ENCODE measurements at regions not wholly inside any gene's neighbourhood (a gene's known extent, or its start where the extent isn't known, plus 50 kb on each side); places are given as distances from the start of the nearest gene placed in this dataset.

DNA sequence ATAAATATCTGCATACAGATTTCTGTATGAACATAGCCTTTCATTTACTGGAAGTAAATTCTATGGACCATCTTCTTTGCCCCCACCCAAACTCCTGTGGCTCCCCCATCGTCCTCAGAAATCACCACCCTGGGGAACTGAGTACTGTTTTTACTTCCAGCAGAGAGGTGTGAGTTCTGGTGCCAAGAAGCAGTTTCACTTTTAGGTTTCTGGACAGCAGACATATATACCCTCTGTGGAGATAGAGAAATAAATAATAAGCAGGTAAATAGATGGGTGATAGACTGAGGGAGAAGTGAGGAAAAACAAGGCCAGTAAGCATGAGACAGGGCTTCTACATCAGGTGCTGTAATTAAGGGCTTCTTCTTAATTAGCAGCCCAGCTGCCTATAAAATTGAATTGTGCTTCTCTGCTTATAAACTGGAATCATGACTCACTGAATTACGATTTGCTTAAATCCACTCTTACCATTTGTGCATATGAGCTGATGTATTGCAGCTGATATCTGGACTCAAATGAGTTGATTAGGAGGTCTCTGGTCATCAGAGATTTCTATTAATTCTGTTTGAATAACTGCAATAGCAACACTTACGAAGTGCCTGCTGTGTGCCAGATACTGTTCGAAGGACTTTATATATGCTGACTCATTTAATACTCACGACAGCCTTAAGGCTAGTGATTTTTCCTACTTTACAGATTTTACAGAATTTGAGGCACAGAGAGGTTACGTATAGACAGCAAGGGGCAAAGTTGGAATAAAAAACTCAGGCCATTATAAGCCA, 60.8 kb upstream of the DHX15 start:
- no peak for TF ChIP-seq CTCF (IDR thresholded peaks at IDR 0.05)
- H3K36me3 ChIP-seq (replicated peaks in 1 of 2; ENCODE audit: control insufficient read depth in 1 of 2, insufficient read depth in 2 of 2, low read length in 2 of 2), result no peaks in the 10 kb centered on the region
- H3K27ac Mint-ChIP-seq, result no peak overlapping the region
- no peaks in the 10 kb centered on the region for H3K27me3 ChIP-seq (ENCODE audit: control insufficient read depth in 2 of 2, insufficient read depth in 2 of 2, low read length in 2 of 2)
- H3K27ac ChIP-seq (ENCODE audit: low read depth in 1 of 2, low read length in 2 of 2), result no peak overlapping the region
- peaks cover 4% of the 10 kb centered on the region for H3K4me1 Mint-ChIP-seq
- DNase-seq, result no peak
- H3K79me2 ChIP-seq (ENCODE audit: insufficient read depth, low read length), result no peaks in the 10 kb centered on the region
- H3K9ac ChIP-seq (ENCODE audit: insufficient read depth, low read length, poor library complexity, severe bottlenecking), result no peak overlapping the region
- H3K4me2 ChIP-seq (replicated peaks; ENCODE audit: extremely low read depth, low read length, poor library complexity, severe bottlenecking), result no peak overlapping the region
- H3K4me1 ChIP-seq (ENCODE audit: control insufficient read depth in 1 of 2, insufficient read depth in 2 of 2, low read length in 2 of 2), result no peaks in the 10 kb centered on the region
- H4K20me1 ChIP-seq (ENCODE audit: insufficient read depth, low read length), result no peaks in the 10 kb centered on the region
- H3K4me3 Mint-ChIP-seq, result no peak overlapping the region
- intact Hi-C loops (cut with micrococcal nuclease), result no loop called here
- no peak overlapping the region for H3K4me3 ChIP-seq (replicated peaks in 1 of 3; ENCODE audit: low read depth in 2 of 3, low read length in 3 of 3)
- no peaks in the 10 kb centered on the region for H3K36me3 Mint-ChIP-seq
- WGBS (ENCODE audit: insufficient coverage), result 50% methylated on average over 2 of the region's 6 CpGs
- peaks cover 2 to 5% (median 5%) of the 10 kb centered on the region in 3 donors for H3K27me3 Mint-ChIP-seq (ENCODE audit: low read depth in 3 of 3)
- no peaks in the 10 kb centered on the region for H3K9me3 ChIP-seq (replicated peaks in 1 of 2; ENCODE audit: control insufficient read depth in 1 of 2, insufficient read depth in 1 of 2, low read length in 2 of 2)
- peaks cover 0 to 3% (median 0%) of the 10 kb centered on the region in 7 donors for H3K9me3 Mint-ChIP-seq
- no peak overlapping the region for H2AFZ ChIP-seq (ENCODE audit: insufficient read depth, low read depth, low read length, poor library complexity, severe bottlenecking)

- Mint-ChIP-seq H3K27me3 (ENCODE audit: low read depth in 3 of 3) (peaks cover 0 to 3% (median 2%) of the 10 kb centered on the region in 3 donors), H3K36me3 (no peaks in the 10 kb centered on the region), H3K9me3 (peaks cover 0 to 3% (median 0%) of the 10 kb centered on the region in 7 donors), H3K4me1 (no peaks in the 10 kb centered on the region), H3K4me3 (no peak overlapping the region), H3K27ac (no peak overlapping the region)
- intact Hi-C loops (cut with micrococcal nuclease), result no loop called here
- Histone ChIP-seq H3K27me3 (ENCODE audit: control insufficient read depth in 2 of 2, insufficient read depth in 2 of 2, low read length in 2 of 2) (no peaks in the 10 kb centered on the region), H3K36me3 (replicated peaks in 1 of 2; ENCODE audit: control insufficient read depth in 1 of 2, insufficient read depth in 2 of 2, low read length in 2 of 2) (no peaks in the 10 kb centered on the region), H3K4me1 (ENCODE audit: control insufficient read depth in 1 of 2, insufficient read depth in 2 of 2, low read length in 2 of 2) (no peaks in the 10 kb centered on the region), H3K9ac (ENCODE audit: insufficient read depth, low read length, poor library complexity, severe bottlenecking) (no peak overlapping the region), H2AFZ (ENCODE audit: insufficient read depth, low read depth, low read length, poor library complexity, severe bottlenecking) (no peak overlapping the region), H3K4me3 (replicated peaks in 1 of 3; ENCODE audit: low read depth in 2 of 3, low read length in 3 of 3) (no peak overlapping the region), H3K9me3 (replicated peaks in 1 of 2; ENCODE audit: control insufficient read depth in 1 of 2, insufficient read depth in 1 of 2, low read length in 2 of 2) (no peaks in the 10 kb centered on the region), H4K20me1 (ENCODE audit: insufficient read depth, low read length) (no peaks in the 10 kb centered on the region), H3K79me2 (ENCODE audit: insufficient read depth, low read length) (no peaks in the 10 kb centered on the region), H3K27ac (ENCODE audit: low read depth in 1 of 2, low read length in 2 of 2) (no peak overlapping the region), H3K4me2 (replicated peaks; ENCODE audit: extremely low read depth, low read length, poor library complexity, severe bottlenecking) (no peak overlapping the region)
- no peak for DNase-seq
- 100% methylated on average over 1 of the region's 4 CpGs for WGBS (ENCODE audit: insufficient coverage)
- no peak for TF ChIP-seq CTCF (IDR thresholded peaks at IDR 0.05)
These were observed 61.6 kb upstream of the DHX15 start for GRCh38 chr4:24645765-24646550.
